ENCODE measurements at regions not wholly inside any gene's neighbourhood (a gene's known extent, or its start where the extent isn't known, plus 50 kb on each side); places are given as distances from the start of the nearest gene placed in this dataset.

GRCh38 chr2:53181759-53182158 is 585.8 kb upstream of the CHAC2 start:
- no CpG with 5 or more reads among the region's 2 CpGs for WGBS (ENCODE audit: insufficient coverage)
- Histone ChIP-seq H3K27ac (ENCODE audit: low read depth, low read length) (no peak overlapping the region), H3K27me3 (ENCODE audit: control insufficient read depth, insufficient read depth, low read length) (no peaks in the 10 kb centered on the region), H3K4me1 (ENCODE audit: control insufficient read depth, insufficient read depth, low read length) (no peaks in the 10 kb centered on the region), H3K36me3 (ENCODE audit: control insufficient read depth, insufficient read depth, low read length) (no peaks in the 10 kb centered on the region), H3K9me3 (ENCODE audit: control insufficient read depth, insufficient read depth, low read length) (no peaks in the 10 kb centered on the region), H3K4me3 (ENCODE audit: low read depth, low read length) (no peak overlapping the region)
- DNase-seq (ENCODE audit: low read depth in 4 of 6, low spot score in 6 of 6), result no peak

GRCh38 chr2:53177327-53177726 is 590.3 kb upstream of the CHAC2 start:
- Histone ChIP-seq H3K27ac (ENCODE audit: low read depth, low read length) (no peak overlapping the region), H3K4me3 (ENCODE audit: low read depth, low read length) (no peak overlapping the region), H3K9me3 (ENCODE audit: control insufficient read depth, insufficient read depth, low read length) (no peaks in the 10 kb centered on the region), H3K4me1 (ENCODE audit: control insufficient read depth, insufficient read depth, low read length) (no peaks in the 10 kb centered on the region), H3K27me3 (ENCODE audit: control insufficient read depth, insufficient read depth, low read length) (no peaks in the 10 kb centered on the region), H3K36me3 (ENCODE audit: control insufficient read depth, insufficient read depth, low read length) (no peaks in the 10 kb centered on the region)
- DNase-seq (ENCODE audit: low read depth in 4 of 6, low spot score in 6 of 6), result no peak
- WGBS (ENCODE audit: insufficient coverage), result 60% methylated on average over 1 of the region's 1 CpG

GRCh38 chr2:53174539-53174938 is 593.1 kb upstream of the CHAC2 start:
- DNase-seq (ENCODE audit: low read depth in 4 of 6, low spot score in 6 of 6), result no peak
- Histone ChIP-seq H3K27me3 (ENCODE audit: control insufficient read depth, insufficient read depth, low read length) (no peaks in the 10 kb centered on the region), H3K27ac (ENCODE audit: low read depth, low read length) (no peak overlapping the region), H3K4me3 (ENCODE audit: low read depth, low read length) (no peak overlapping the region), H3K36me3 (ENCODE audit: control insufficient read depth, insufficient read depth, low read length) (no peaks in the 10 kb centered on the region), H3K9me3 (ENCODE audit: control insufficient read depth, insufficient read depth, low read length) (no peaks in the 10 kb centered on the region), H3K4me1 (ENCODE audit: control insufficient read depth, insufficient read depth, low read length) (no peaks in the 10 kb centered on the region)
- WGBS (ENCODE audit: insufficient coverage), result no CpG with 5 or more reads among the region's 1 CpG

- 95% methylated on average over 5 of the region's 7 CpGs for WGBS (ENCODE audit: insufficient coverage)
Observed at GRCh38 chr2:53173698-53174455, 593.7 kb upstream of the CHAC2 start.

GRCh38 chr2:53173091-53173490 is 594.5 kb upstream of the CHAC2 start:
- Histone ChIP-seq H3K27me3 (ENCODE audit: control insufficient read depth, insufficient read depth, low read length) (no peaks in the 10 kb centered on the region), H3K36me3 (ENCODE audit: control insufficient read depth, insufficient read depth, low read length) (no peaks in the 10 kb centered on the region), H3K4me1 (ENCODE audit: control insufficient read depth, insufficient read depth, low read length) (no peaks in the 10 kb centered on the region), H3K4me3 (ENCODE audit: low read depth, low read length) (no peak overlapping the region), H3K27ac (ENCODE audit: low read depth, low read length) (no peak overlapping the region), H3K9me3 (ENCODE audit: control insufficient read depth, insufficient read depth, low read length) (no peaks in the 10 kb centered on the region)
- WGBS (ENCODE audit: insufficient coverage), result no CpG with 5 or more reads among the region's 1 CpG
- peak in 2 of 6 donors; percentile 17 to 71 for DNase-seq (ENCODE audit: low read depth in 4 of 6, low spot score in 6 of 6)

More at GRCh38 chr2:53173698-53174455, 593.7 kb upstream of the CHAC2 start:
- Histone ChIP-seq H3K4me3 (ENCODE audit: low read depth, low read length) (no peak overlapping the region), H3K27me3 (ENCODE audit: control insufficient read depth, insufficient read depth, low read length) (no peaks in the 10 kb centered on the region), H3K4me1 (ENCODE audit: control insufficient read depth, insufficient read depth, low read length) (no peaks in the 10 kb centered on the region), H3K9me3 (ENCODE audit: control insufficient read depth, insufficient read depth, low read length) (no peaks in the 10 kb centered on the region), H3K27ac (ENCODE audit: low read depth, low read length) (no peak overlapping the region), H3K36me3 (ENCODE audit: control insufficient read depth, insufficient read depth, low read length) (no peaks in the 10 kb centered on the region)
- no peak for DNase-seq (ENCODE audit: low read depth in 4 of 6, low spot score in 6 of 6)

GRCh38 chr2:53170466-53170865 is 597.1 kb upstream of the CHAC2 start:
- no peak for DNase-seq (ENCODE audit: low read depth in 4 of 6, low spot score in 6 of 6)
- H3K4me3 ChIP-seq (ENCODE audit: low read depth, low read length), result no peak overlapping the region
- H3K27ac ChIP-seq (ENCODE audit: low read depth, low read length), result no peak overlapping the region
- H3K4me1 ChIP-seq (ENCODE audit: control insufficient read depth, insufficient read depth, low read length), result no peaks in the 10 kb centered on the region
- no peaks in the 10 kb centered on the region for H3K36me3 ChIP-seq (ENCODE audit: control insufficient read depth, insufficient read depth, low read length)
- no peaks in the 10 kb centered on the region for H3K9me3 ChIP-seq (ENCODE audit: control insufficient read depth, insufficient read depth, low read length)
- H3K27me3 ChIP-seq (ENCODE audit: control insufficient read depth, insufficient read depth, low read length), result no peaks in the 10 kb centered on the region
- WGBS (ENCODE audit: insufficient coverage), result no CpG with 5 or more reads among the region's 2 CpGs

GRCh38 chr2:53167227-53167626 is 600.4 kb upstream of the CHAC2 start:
- no peak overlapping the region for H3K4me3 ChIP-seq (ENCODE audit: low read depth, low read length)
- H3K27me3 ChIP-seq (ENCODE audit: control insufficient read depth, insufficient read depth, low read length), result no peaks in the 10 kb centered on the region
- H3K36me3 ChIP-seq (ENCODE audit: control insufficient read depth, insufficient read depth, low read length), result no peaks in the 10 kb centered on the region
- no CpG with 5 or more reads among the region's 4 CpGs for WGBS (ENCODE audit: insufficient coverage)
- no peaks in the 10 kb centered on the region for H3K9me3 ChIP-seq (ENCODE audit: control insufficient read depth, insufficient read depth, low read length)
- H3K27ac ChIP-seq (ENCODE audit: low read depth, low read length), result no peak overlapping the region
- H3K4me1 ChIP-seq (ENCODE audit: control insufficient read depth, insufficient read depth, low read length), result no peaks in the 10 kb centered on the region
- DNase-seq (ENCODE audit: low read depth in 4 of 6, low spot score in 6 of 6), result no peak

GRCh38 chr2:53150146-53150545 is 617.5 kb upstream of the CHAC2 start:
- Histone ChIP-seq H3K9me3 (ENCODE audit: control insufficient read depth, insufficient read depth, low read length) (no peaks in the 10 kb centered on the region), H3K4me1 (ENCODE audit: control insufficient read depth, insufficient read depth, low read length) (no peaks in the 10 kb centered on the region), H3K4me3 (ENCODE audit: low read depth, low read length) (no peak overlapping the region), H3K27ac (ENCODE audit: low read depth, low read length) (no peak overlapping the region), H3K36me3 (ENCODE audit: control insufficient read depth, insufficient read depth, low read length) (no peaks in the 10 kb centered on the region), H3K27me3 (ENCODE audit: control insufficient read depth, insufficient read depth, low read length) (no peaks in the 10 kb centered on the region)
- no peak for DNase-seq (ENCODE audit: low read depth in 4 of 6, low spot score in 6 of 6)

GRCh38 chr2:53148221-53148620 is 619.4 kb upstream of the CHAC2 start:
- Histone ChIP-seq H3K27me3 (ENCODE audit: control insufficient read depth, insufficient read depth, low read length) (no peaks in the 10 kb centered on the region), H3K36me3 (ENCODE audit: control insufficient read depth, insufficient read depth, low read length) (no peaks in the 10 kb centered on the region), H3K4me3 (ENCODE audit: low read depth, low read length) (no peak overlapping the region), H3K9me3 (ENCODE audit: control insufficient read depth, insufficient read depth, low read length) (no peaks in the 10 kb centered on the region), H3K27ac (ENCODE audit: low read depth, low read length) (no peak overlapping the region), H3K4me1 (ENCODE audit: control insufficient read depth, insufficient read depth, low read length) (no peaks in the 10 kb centered on the region)
- DNase-seq (ENCODE audit: low read depth in 4 of 6, low spot score in 6 of 6), result no peak
- no CpG with 5 or more reads among the region's 3 CpGs for WGBS (ENCODE audit: insufficient coverage)

GRCh38 chr2:53131416-53131815 is 636.2 kb upstream of the CHAC2 start:
- H3K4me3 ChIP-seq (ENCODE audit: low read depth, low read length), result no peak overlapping the region
- H3K36me3 ChIP-seq (ENCODE audit: control insufficient read depth, insufficient read depth, low read length), result no peaks in the 10 kb centered on the region
- no peaks in the 10 kb centered on the region for H3K9me3 ChIP-seq (ENCODE audit: control insufficient read depth, insufficient read depth, low read length)
- DNase-seq (ENCODE audit: low read depth in 4 of 6, low spot score in 6 of 6), result no peak
- H3K4me1 ChIP-seq (ENCODE audit: control insufficient read depth, insufficient read depth, low read length), result no peaks in the 10 kb centered on the region
- no CpG with 5 or more reads among the region's 1 CpG for WGBS (ENCODE audit: insufficient coverage)
- H3K27me3 ChIP-seq (ENCODE audit: control insufficient read depth, insufficient read depth, low read length), result no peaks in the 10 kb centered on the region
- H3K27ac ChIP-seq (ENCODE audit: low read depth, low read length), result no peak overlapping the region
